Smooth muscle cell of the brain vasculature (primary cell): ENCODE measurements at regions not wholly inside any gene's neighbourhood (a gene's known extent, or its start where the extent isn't known, plus 50 kb on each side); places are given as distances from the start of the nearest gene placed in this dataset.

Source experiments
- DNase-seq: peaks from one replicate; pipeline ENCODE4 v3.0.0-alpha.2; 2012; ENCODE audit warnings: low read depth, low spot score

DNA sequence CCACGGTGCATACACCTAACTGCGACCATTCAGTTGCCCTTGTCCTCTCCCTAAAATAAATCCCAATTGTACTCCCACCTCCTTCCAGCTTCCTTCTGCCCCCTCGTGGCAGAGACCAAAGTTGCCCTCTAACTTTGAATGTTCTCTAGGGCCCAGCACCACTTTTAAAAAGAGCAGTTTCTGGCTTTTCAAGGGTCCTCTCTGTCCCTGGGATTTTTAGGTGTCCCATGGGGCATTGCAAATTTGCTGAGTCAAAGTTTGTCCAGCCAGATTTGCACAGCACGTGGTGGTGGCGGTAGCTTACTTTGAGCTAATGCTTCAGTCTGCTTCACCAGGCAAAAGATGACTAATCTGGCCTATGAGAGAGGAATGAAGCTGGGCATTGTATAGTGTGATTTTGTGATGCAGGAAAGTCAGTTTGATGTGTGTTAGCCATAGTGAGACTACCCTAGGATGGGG lies 100.2 kb downstream of the PERP start:
- peak; percentile 2 for DNase-seq

GRCh38 chr6:138008791-138009190 lies 98.4 kb downstream of the PERP start:
- DNase-seq, result no peak

GRCh38 chr6:138011413-138011812 lies 95.8 kb downstream of the PERP start:
- DNase-seq, result no peak

DNA sequence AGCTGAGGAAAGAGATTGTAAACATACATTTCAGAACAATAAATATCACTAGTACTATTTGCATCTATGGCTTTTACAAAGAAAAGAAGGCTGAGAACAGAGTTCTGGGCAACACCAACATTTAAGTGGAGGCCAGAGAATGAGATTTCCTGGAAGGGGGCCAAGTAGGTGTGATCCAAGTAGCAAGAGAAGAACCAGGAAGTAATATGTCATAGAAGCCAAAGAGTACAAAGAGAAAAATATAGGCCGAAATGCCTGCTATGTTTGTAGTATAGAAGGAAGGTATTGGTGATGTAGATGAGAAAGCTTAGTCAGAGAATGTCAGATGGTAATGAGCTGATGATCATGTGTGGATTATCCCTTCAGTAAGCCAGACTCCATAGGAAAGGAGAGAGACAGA lies 94.5 kb downstream of the PERP start:
- no peak for DNase-seq

GRCh38 chr6:138013959-138014358 lies 93.3 kb downstream of the PERP start:
- no peak for DNase-seq

DNA sequence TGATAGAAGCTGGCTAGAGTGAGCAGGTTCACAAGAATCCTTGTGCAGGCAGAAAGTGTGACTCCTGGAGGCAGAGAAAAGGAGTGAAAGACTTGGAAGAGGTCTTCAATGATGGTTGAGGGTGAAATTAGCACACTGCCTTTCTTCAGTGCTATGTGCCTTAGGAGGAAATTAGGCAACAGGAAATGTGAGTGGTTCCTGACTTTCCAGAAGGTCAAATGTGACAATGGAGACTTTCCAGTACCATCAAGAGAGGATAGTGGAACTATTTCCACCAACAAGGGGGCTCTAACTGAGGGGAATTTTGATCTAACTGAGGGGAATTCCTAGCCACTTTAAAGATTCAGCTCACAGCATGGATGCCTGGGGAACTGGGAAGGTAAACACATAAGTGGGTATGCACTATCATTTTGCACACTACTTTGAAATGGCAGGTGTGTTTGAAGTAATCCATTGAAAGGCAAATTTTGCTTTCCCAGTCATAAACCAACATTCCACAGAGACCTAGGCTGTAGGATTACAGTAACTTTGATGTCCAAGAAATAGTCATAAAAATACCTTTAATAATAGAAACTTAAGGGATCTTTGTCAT lies 90.0 kb downstream of the PERP start:
- no peak for DNase-seq

DNA sequence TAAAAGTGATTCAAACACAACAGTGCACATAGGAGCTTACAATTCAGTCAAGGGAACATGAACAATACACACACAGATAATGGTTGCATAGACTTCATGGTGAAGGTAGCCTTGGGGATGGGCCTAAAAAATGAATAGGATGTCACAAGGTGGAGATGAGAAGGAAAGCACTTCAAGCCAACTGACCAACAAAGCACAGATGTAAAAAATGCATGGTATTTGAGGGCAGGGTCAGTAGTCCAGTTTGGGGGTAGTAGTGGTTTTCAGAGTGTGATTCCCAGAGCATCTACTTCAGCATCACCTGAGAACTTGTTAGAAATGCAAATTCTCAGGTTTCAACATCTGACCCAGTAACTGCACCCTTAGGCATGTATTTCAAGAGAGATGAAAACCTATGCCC lies 88.9 kb downstream of the PERP start:
- DNase-seq, result no peak

DNA sequence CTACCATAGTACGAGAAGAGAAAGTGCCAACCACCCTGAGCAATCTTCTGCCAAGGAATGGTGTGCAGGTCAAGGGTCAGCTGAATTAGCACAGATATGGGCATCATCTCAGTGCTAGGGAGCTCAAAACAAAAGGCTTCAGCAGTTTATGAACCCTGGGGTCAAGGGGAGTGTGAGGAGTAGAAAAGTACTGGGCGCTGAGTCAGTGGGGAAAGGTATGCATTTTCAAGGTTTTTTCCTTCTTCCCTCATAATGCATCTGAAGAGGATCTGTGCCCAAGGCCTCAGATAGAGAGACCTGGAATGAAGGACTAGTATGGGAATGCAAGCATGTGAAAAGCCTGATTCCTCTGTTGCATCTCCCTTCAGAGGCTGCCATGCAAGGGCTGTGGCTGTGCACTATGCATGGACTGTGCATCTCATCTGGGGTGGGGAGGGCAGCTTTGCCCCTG lies 81.7 kb downstream of the PERP start:
- no peak for DNase-seq

DNA sequence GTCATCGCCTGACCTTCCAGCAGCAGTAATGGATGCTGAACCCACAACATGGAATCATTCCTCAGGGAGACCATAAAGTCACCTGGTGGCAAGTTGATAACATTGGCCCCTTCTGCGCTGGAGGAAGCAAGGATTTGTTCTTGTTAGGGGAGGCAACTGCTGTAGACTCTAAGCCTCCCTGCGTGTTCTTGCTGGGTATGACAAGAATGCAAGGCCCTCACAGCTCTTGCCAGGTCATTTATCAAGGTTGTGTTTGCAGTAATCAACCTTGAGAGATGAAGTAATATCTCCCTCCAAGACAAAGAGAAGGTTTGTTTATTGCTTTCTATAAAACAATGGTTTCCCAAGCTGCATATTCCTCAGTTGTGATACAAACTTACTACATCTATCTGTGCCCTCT lies 80.9 kb downstream of the PERP start:
- no peak for DNase-seq

GRCh38 chr6:138028893-138029292 lies 78.3 kb downstream of the PERP start:
- DNase-seq, result no peak

- DNase-seq, result no peak
These were observed 76.3 kb downstream of the PERP start for GRCh38 chr6:138030872-138031271.

GRCh38 chr6:138031417-138031816 lies 75.8 kb downstream of the PERP start:
- no peak for DNase-seq

DNA sequence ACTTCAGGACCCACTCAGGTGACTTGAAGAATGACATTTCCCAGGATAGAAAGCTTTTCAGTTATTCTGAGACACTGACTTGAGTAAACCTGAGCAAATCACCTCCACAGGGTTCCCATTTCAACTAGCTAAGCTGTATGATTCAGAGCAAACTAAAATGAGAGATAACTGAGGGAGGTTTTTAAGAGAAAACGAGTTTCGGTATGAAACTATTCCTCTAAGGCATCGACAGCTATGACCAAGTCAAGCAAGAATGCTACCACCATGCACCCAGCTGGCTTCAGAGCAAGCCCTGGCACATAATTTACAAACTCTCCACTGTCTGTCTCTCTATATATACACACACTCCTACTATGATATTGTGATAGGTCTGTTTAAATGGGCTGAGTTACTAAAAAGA lies 75.4 kb downstream of the PERP start:
- no peak for DNase-seq

GRCh38 chr6:138032571-138032970 lies 74.6 kb downstream of the PERP start:
- DNase-seq, result no peak

GRCh38 chr6:138034229-138034628 lies 73.0 kb downstream of the PERP start:
- no peak for DNase-seq

DNA sequence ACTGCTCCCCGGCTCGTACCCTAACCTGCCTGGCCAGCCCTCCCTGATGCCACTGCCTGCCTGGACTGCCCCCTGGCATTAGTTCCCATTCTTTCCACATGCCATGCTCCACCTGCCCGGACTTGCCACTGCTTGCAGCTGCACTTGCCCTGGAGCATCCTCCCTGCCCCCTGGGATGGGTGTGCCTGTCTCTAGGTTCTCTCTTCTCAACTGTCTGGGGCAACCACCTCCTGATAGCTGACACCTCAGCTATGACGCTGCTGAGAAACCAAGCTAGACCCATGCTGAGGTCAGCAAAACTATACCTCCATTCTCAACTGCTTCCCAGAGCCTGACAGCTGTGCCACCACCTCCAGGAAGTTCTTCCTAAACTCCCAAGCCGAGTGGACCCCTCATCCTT lies 72.1 kb downstream of the PERP start:
- no peak for DNase-seq

- no peak for DNase-seq
These were observed 71.1 kb downstream of the PERP start for GRCh38 chr6:138036111-138036510.

GRCh38 chr6:138037009-138037504 lies 70.2 kb downstream of the PERP start:
- no peak for DNase-seq

- no peak for DNase-seq
These were observed 68.9 kb downstream of the PERP start for GRCh38 chr6:138038142-138038870.
